ENCODE measurements at regions not wholly inside any gene's neighbourhood (a gene's known extent, or its start where the extent isn't known, plus 50 kb on each side); places are given as distances from the start of the nearest gene placed in this dataset.

DNA sequence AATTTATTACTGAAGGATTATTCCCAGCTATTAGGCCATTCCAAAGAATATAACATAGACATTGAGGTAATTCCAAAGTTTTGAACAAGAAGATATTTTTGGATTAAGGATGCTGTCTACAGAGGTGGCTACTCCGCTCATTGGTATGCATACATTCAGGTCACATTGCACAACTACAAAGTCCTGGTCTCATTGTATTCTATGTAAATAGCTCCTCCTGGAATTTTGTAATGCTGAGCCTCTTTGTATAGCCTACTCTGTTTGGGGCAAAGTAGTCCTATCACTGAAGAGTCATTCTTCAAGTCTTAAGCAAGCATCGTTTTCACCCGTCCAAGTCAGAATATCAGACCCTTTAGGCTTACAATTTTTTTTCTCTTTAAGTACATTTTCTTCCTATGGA, 142.4 kb downstream of the KIF18A start (continued):
- TF ChIP-seq, protein P1, sequence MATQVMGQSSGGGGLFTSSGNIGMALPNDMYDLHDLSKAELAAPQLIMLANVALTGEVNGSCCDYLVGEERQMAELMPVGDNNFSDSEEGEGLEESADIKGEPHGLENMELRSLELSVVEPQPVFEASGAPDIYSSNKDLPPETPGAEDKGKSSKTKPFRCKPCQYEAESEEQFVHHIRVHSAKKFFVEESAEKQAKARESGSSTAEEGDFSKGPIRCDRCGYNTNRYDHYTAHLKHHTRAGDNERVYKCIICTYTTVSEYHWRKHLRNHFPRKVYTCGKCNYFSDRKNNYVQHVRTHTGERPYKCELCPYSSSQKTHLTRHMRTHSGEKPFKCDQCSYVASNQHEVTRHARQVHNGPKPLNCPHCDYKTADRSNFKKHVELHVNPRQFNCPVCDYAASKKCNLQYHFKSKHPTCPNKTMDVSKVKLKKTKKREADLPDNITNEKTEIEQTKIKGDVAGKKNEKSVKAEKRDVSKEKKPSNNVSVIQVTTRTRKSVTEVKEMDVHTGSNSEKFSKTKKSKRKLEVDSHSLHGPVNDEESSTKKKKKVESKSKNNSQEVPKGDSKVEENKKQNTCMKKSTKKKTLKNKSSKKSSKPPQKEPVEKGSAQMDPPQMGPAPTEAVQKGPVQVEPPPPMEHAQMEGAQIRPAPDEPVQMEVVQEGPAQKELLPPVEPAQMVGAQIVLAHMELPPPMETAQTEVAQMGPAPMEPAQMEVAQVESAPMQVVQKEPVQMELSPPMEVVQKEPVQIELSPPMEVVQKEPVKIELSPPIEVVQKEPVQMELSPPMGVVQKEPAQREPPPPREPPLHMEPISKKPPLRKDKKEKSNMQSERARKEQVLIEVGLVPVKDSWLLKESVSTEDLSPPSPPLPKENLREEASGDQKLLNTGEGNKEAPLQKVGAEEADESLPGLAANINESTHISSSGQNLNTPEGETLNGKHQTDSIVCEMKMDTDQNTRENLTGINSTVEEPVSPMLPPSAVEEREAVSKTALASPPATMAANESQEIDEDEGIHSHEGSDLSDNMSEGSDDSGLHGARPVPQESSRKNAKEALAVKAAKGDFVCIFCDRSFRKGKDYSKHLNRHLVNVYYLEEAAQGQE (IDR thresholded peaks at IDR 0.05; ENCODE audit: low read depth) = no peak
- no peak for TF ChIP-seq SIN3A (IDR thresholded peaks at IDR 0.05; ENCODE audit: low read depth)
- TF ChIP-seq RAD21 (IDR thresholded peaks at IDR 0.05; ENCODE audit: low read depth) = no peak

DNA sequence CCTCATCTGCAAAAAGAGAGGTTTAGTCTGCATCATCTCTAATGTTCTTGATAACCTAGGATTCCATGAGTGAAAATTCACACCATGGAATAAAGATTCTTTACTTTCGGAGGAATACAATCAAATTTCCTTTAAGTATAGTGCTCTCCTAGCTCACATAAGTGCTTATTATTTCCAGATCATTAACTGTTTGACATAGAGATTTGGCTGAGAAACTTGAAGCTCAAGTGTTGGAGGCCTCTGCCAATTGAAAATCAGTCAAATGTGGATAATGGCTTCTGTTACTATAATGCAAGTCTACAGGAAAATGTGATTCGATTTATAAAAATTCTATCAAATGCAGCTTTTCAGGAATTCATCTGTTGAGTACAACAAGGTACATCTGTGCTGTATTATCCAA, 144.6 kb downstream of the KIF18A start:
- Histone ChIP-seq H3K4me2 (ENCODE audit: low read length) (no peak overlapping the region), H2AFZ (ENCODE audit: low read depth, low read length, poor library complexity, severe bottlenecking) (no peak overlapping the region), H3K9ac (ENCODE audit: low read length) (no peak overlapping the region), H3K4me1 (ENCODE audit: control insufficient read depth in 1 of 2, insufficient read depth in 2 of 2, low read length in 2 of 2) (peaks cover 0 to 2% of the 10 kb centered on the region in 2 experiments; a peak in 2 of 4 replicates), H3K27ac (ENCODE audit: low read depth, low read length) (no peak overlapping the region), H3K79me2 (ENCODE audit: insufficient read depth, low read length) (no peaks in the 10 kb centered on the region), H3K4me3 (replicated peaks in 1 of 2; ENCODE audit: low read depth in 1 of 2, low read length in 2 of 2) (no peak overlapping the region), H3K9me3 (ENCODE audit: control insufficient read depth in 1 of 2, insufficient read depth in 1 of 2, low read depth in 1 of 2, low read length in 2 of 2) (no peaks in the 10 kb centered on the region), H3K27me3 (ENCODE audit: insufficient read depth, low read length) (no peaks in the 10 kb centered on the region), H3K9me2 (ENCODE audit: insufficient read depth) (no peaks in the 10 kb centered on the region; the same call in 1 of the 2 replicates), H4K20me1 (ENCODE audit: insufficient read depth) (no peaks in the 10 kb centered on the region), H3K36me3 (ENCODE audit: control insufficient read depth in 1 of 2, insufficient read depth in 2 of 2, low read length in 2 of 2) (no peaks in the 10 kb centered on the region)
- ChIA-PET RAD21 (ENCODE audit: low non-redundant PET in 1 of 2, low total read pairs in 2 of 2, uncharacterized antibody in 2 of 2, unreplicated experiment in 2 of 2) (no interaction called here), CTCF (no interaction called here), POLR2A (no interaction called here)
- BruUV-seq (replicated peaks) = no TSS peak
- DNase-seq (ENCODE audit: low read depth, low spot score) = no peak
- no peak for TF ChIP-seq YY1 (IDR thresholded peaks at IDR 0.05; ENCODE audit: extremely low read depth, insufficient replicate concordance, low read depth, low read length)
- TF ChIP-seq, protein P2, sequence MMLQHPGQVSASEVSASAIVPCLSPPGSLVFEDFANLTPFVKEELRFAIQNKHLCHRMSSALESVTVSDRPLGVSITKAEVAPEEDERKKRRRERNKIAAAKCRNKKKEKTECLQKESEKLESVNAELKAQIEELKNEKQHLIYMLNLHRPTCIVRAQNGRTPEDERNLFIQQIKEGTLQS (IDR thresholded peaks at IDR 0.05) = no peak
- TF ChIP-seq JUND (IDR thresholded peaks at IDR 0.05) = no peak
- intact Hi-C loops (cut with micrococcal nuclease) = no loop called here
- ATAC-seq = no peak
